GM21390 (cell line): ENCODE measurements at regions not wholly inside any gene's neighbourhood (a gene's known extent, or its start where the extent isn't known, plus 50 kb on each side); places are given as distances from the start of the nearest gene placed in this dataset.

Source experiments
- ATAC-seq: cut with Tn5 transposase; IDR thresholded peaks from one replicate; pipeline ENCODE4 v1.9.1; 2021; ENCODE audit not compliant: unreplicated experiment

DNA sequence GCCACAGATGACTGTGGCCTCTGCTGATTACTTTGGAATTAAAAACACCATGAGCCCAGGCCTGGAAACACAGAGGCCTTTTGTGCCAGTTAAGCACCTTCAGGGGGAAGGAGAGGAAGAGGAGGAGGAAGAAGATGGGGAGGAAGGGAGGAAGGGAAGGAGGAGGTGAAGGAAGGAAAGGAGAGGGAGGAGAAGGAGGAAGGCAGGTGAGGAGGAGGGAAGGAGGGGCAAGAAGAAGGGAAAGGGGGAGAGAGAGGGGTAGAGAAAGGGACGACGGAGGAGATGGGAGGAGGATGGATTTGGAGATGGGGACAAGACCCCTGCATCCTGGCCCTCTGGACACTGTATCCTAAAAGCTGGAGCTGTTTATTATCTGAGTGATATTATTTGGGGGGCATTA, 231.0 kb downstream of the UQCRFS1 start:
- no peak for ATAC-seq

DNA sequence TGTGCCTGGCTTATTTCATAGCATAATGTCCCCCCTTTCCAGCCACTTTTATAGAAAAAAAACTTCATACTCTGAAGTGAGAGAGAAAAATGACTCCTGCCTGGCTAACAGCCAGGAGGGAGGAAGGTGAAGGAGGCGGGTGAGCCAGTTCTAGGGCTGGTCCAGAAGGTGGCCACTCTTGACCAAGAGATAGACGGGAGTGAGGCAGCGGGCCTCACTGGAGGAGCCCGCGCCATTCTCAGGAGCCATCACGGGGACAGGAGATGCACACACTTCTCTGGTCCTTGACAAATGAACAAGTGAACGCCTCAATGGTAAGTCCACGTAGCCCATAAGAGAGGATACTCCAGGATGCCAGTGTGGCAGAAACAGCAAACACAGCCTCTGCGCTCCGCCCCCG, 231.4 kb downstream of the UQCRFS1 start:
- no peak for ATAC-seq

DNA sequence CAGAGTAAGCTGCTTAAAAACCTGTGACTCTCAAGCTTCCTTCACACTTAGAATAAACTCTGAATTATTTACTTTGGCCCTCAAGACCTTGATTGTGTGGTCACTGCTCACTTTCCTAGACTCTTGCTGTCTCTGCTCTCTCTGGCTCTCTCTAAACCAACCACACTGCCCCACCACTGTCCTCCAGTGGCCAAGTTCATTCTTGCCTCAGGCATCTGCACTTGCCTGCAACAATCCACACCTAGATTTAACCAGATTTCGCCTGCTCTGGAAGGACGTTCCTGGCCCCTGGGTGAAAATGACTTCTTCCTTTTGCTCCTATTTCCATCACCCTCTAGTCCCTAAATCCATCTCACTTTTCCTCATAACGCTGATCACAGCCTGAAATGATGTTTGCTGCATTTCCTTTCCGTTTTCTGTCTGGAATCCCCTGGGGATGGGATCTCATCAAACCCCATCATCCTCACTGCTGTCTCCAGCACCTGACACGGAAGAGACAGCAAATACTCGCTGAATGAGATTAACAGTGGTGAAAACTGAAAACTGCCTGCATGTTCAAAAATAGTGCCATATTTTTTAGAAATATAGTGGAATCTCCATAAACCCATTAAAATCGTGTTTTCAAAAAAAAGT, 232.6 kb downstream of the UQCRFS1 start:
- ATAC-seq: no peak

DNA sequence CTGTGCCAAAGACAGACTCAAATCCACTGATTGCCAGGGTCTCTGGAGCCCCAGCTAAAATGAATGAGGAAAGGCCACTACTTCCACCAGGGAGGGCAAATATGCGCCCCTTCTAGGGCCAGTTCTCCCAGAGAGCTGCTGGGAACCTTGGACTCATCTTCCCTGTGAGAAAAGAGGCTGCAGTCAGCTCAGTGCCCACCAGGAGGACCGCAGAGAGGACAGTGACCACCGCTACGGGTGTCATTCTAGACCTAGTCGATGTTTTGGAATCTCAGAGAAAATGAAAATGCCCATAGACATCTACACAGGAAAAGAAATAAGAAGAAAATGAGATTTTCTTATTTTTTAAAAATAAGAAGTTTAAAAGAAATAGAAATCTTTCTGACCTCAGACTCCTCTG, 235.1 kb downstream of the UQCRFS1 start:
- no peak for ATAC-seq

DNA sequence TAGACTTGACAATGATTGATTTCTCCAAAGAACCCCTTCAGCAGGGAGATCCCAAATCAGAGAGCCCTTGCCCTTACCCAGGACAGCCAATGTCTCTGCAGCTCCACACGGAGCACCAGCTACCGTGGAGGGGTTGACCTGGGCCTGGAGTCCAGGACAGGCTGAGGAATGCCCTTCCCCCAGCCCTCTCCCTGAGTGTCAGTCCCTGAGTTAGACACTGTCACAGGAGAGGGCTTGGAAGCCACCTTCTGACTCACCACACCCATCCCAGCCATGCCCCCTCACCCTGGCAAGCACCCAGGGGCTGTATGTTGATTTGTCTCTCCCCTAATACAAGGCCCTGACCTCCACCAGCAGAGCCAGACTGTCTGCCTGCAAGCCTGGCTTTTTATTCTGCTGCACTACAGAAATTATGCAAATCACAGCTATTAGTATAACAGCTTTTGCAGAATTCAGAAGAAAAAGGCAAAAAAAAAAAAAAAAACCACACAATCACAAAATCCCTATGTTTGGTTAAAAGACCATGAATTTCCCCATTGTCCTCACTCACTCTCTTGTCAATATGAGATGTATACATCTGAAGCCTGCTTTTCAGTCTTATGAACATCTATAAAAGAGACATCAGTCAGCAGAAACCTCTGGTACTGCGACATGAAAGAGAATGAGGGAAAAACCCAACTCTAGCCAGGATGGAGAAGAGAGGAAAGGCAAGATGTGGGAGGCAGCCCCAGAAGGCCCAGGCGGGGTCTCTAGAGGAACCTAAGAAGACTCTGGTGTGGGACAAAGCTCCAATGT, 240.7 kb downstream of the UQCRFS1 start:
- ATAC-seq: no peak

DNA sequence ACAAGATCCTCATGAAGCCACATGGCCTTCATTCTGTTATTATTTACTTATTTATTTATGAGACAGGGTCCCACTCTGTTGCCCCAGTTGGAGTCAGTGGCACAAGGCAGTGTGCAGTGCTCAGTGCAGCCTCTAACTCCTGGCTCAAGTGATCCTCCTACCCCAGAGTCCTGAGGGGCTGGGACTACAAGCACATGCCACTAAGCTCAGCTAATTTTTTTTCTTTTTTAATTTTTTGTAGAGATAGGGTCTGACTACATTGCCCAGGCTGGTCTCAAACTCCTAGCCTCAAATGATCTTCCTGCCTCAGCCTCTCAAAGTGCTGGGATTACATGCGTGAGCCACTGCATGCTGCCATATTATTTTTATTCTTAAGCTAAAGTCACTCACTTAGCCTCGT, 241.4 kb downstream of the UQCRFS1 start:
- no peak for ATAC-seq

DNA sequence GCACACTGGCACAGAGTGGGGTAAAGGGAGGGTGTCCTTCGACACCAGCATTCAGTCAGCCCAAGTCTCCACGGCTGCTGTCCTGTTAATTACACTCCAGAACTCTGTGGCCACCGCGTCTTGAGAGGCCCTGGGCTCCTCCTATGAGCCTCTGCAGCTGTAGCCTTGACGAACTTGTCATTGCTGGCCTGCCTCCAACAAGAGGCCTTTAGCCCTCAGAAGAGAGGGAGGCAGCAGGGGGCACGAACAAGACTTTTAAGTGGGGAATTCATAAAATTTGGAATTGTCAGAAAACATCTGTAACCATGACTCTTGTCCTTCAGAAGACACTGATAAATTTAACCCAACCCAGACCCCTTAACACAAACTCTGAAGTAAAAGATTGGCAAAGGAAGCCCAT, 241.9 kb downstream of the UQCRFS1 start:
- no peak for ATAC-seq

DNA sequence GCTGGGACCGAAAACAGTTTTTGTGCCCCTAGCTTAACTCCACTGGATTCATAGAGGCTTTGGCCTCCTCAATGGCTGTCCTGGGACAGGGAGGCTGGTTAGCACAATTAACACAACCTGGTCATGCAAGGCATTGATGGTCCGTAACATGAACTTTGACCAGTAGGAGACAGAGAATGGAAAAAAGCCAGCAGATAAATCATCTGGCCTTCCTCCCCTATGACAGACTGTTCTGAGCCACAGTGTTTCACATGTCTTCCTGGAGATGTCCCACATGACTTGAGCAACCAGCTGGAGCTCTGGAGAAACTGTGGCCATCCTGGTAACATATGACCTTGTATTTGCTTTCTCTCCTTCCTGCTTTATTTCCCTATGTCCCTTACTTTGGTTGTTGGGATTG, 244.2 kb downstream of the UQCRFS1 start:
- ATAC-seq: no peak

DNA sequence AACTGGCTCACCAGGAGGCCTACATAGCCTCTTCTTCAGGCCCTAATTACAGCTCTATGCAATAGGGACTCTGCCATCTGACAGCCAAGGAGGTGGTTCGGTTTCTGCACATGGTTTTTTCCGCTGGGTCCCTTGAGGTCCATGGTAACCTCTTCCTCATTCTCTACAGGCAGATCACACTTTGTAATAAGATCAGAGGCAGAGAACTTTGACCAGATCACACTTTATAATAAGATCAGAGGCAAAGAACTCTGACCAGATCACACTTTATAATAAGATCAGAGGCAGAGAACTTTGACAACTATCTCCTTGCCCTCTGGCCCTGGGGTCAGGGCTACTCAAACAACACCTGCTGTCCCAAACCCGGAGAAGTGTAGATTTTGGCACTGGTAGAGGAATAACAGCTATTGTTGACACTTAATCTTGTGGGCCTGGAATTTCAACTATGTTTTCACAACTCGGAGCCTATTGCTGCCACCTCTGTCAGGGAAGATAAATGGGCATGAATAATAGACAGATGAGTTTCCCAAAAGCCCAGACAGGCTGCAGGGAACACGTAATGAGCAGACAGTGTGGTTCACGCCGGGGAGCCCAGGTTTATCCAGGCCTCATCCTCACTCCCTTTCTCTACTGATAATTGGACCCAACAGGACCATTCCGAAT, 246.1 kb downstream of the UQCRFS1 start:
- ATAC-seq: no peak

DNA sequence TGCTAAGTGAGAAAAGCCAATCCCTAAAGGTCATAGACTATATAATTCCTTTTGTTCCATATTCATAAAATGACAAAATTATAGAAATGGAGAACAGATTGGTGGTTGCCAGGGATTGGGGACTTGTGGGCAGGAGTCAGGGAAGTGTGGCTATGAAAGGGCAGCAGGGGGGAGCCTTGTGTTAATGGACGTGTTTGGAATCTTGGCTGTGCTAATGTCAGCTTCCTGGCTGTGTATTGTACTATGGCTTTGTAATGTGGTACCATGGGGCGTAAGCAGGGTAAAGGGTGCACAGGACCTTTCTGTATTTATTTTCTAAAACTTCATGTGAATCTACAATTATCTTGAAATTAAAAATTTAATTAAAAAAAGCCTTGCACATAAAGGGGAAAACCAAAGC, 248.5 kb downstream of the UQCRFS1 start:
- ATAC-seq: no peak

DNA sequence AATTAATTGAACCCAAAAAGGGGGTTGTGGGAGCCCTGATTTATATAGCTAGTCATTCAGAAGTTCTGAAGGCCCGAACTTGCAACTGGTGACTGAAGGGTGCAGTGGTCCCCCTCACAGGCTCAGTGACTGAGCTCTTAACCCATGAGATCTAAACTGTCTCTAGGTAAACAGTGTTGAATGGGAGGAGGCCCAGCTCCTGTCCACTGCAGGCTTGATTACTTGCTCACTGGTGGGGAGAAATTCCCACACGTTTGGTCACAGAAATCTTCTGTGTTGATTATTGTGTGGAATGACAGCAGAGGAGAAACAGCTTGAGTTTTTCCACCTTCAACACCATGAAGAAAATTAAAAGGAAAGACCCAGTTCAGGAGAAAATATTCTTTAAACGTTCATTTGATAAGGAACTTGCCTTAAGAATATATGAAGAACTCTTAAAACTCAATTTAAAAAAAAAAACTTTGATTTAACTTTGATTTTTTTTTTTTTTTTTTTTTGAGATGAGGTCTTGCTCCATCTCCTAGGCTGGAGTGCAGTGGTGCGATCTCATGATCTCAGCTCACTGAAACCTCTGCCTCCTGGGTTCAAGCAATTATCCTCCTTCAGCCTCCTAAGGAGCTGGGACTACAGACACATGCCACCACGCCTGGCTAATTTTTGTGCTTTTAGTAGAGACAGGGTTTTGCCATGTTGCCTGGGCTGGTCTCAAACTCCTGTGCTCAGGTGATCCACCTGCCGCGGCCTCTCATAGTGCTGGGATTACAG, 249.3 kb downstream of the UQCRFS1 start:
- no peak for ATAC-seq

DNA sequence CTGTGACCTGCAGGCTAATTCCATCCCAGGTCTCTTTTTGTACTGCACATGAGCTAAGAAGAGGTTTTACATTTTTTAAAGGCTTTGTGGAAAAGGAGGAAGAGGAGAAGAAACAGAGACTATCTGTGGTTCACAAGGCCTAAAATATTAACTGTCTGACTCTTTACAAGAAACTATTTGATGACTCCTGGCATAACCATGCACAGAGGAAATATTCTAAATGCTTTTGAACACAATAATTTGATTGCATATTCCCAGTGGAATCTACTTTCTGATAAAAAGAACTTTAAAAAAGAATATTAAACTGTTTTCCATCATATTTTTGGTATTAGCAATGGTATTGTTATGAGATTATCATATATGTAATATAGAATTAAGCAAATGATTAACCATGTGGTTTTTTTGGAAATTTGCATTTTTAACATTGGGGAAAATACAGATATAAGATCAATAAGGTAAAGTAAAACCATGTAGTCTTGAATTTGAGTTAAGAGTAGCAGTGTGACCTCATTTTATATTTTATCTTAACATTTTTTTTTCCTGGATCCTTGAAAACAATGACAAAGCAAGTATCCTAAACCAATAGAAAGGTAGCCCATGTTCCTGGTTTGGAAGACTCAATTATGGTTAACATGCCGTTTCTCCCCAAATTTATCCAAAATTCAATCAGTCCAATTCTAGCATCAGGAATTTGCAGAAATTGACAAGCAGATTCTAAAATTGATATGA, 251.0 kb downstream of the UQCRFS1 start:
- ATAC-seq: no peak

DNA sequence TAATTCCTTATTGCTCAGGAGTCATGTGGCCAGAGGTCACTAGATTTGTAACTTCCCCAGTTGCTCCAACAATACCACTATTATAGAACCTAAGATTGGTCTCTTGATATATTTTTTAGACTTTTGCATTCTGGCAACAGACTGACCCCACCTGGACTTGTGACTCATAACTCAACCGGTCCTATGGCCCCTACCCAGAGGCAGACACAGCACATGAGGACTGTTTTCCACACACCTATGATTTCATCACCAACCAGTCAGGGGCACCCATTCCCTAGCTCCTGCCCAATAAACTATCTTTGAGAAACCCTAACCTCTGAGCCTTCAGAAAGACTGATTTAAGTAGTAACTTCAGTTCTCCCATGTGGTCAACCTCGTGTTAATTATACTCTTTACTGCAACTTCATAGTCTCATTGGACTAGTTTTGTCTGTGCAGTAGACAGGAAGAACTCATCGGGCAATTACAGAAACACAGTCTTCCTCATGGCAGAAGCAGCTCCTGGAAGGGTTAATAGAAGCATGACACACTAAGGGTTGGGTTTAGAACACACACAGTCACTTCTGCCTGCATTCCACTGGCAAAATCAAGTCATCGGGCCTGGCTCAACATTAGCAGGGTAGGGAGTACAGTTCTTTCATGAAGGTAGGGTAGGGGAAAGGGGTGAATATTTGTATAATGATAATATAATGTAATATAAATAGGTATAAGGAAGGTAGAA, 251.8 kb downstream of the UQCRFS1 start:
- ATAC-seq: no peak

DNA sequence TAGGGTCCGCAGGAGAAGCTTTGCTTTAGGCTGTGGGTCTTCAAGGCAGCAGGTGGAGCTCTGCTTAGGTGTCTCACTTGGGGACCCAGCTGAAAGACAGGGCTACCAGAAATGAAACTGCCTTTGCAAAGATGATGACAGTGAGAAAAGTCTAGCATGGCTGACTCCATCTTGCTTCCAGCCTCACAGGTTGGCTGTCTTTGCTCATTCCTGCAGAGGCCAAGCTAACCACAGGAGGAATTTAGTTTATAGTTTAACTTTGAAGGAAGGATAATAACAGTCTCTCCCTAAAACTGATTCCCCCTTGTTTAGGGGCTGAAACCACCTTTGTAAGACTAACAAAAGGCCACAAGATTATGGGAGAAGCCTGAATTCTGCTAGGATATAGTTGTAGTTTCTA, 252.4 kb downstream of the UQCRFS1 start:
- ATAC-seq: no peak

DNA sequence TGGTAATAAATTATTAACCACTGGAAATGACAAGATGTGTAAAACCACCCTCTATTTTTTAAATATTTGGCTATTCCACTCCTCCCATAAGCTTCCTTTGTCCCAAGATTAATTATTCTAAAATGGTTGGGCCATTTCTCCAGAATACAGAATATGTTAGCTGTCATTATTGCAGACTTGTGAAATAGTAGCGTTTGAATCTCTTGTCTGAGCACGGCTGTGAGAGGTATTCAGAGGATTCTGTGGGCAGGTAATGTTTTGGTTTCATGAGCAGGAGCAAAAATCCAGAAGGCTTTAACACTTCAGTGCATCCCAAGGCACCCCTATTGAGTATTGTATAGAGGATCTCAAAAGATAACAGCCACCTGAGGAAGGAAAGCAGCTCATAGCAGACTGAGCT, 256.0 kb downstream of the UQCRFS1 start:
- no peak for ATAC-seq

DNA sequence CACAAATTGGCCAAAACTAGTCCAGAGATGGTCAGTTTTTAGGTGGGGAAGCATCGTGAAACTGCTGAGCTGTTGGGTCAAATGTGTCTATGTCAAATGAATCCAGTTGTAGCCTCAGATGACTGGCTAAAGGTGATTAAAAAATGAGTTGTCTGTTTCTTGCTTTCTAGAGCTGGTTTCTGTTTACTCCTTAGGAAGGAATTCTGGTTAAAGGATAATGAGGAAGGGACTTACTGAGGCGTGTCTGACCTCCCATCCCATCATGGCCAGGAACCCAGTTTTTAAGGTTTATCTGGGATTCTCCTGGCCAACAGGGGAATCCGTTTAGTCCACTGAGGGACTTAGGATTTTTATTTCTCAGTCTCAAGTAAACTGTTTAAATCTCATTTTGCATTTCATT, 256.5 kb downstream of the UQCRFS1 start:
- ATAC-seq: no peak

DNA sequence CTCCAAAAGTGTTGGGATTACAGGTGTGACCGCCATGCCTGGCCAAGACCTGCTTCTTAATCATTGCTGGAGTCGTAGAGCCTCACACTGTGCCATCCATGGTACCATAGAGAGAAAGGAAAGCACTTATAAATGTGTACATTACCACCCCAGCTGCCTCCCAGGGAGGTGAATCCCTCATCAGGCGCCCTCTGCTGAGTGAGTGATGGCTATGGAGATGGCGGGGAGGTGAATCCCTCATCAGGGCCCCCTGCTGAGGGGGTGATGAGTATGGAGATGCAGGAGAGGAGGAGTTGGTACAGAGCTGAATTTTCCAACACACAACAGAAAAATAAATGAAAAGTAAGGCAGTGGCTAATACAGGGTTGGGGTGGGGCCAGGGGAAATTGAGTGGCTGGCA, 263.4 kb downstream of the UQCRFS1 start:
- no peak for ATAC-seq

DNA sequence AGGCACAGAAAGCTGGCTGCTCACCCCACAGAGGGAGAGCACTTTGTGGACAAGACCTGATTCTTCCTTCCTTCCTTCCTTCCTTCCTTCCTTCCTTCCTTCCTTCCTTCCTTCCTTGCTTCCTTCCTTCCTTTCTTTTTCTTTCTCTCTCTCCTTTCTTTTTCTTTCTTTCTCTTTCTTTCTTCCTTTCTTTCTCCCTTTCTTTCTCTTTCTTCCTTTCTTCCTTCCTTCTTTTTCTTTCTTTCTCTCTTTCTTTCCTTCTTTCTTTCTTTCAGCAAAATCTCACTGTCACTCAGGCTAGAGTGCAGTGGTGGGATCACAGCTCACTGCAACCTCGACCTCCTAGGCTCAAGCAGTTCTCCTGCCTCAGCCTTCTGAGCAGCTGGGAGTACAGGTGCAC, 263.9 kb downstream of the UQCRFS1 start:
- ATAC-seq: no peak

DNA sequence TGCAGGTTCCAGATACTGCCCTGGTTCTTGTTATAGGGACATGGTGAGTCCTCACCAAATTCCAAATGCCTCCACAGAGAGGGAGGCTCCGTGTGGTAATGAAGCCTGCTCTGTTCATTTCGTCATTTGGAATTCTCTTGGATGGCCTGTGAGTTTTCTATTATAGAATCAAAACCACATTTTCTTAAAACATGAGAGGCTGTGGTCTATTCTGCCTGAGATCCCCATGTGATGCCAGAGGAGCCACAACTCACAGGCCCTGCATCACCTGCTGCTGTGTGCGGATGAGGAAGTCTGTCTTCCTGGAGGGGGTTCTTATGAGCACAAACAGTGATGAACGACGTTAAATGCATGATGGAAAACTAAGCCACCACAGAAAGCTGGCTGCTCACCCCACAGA, 264.4 kb downstream of the UQCRFS1 start:
- no peak for ATAC-seq

DNA sequence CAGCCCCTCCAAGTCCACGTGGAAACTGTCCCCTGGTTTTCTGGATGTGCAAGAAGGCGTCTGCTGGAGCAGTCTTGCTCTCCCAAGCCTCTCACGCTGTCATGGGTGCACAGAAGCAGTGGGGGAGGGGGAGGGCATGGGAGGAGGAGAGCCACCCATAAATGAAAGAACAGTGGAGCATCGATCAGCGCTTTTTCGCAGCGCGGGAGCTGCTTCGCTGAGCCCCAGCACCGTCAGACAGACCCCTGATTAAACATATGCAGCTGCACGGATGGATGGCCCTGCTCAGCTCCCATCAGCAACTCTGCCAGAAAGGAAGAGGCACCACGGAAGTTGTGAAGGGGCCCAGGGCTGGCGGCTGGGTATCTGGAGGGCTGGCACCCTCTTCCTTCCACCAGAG, 264.9 kb downstream of the UQCRFS1 start:
- ATAC-seq: no peak
